Lower leg skin (tissue), 4 donors: ENCODE measurements at regions not wholly inside any gene's neighbourhood (a gene's known extent, or its start where the extent isn't known, plus 50 kb on each side); places are given as distances from the start of the nearest gene placed in this dataset.

Experiments
- DNase-seq, 2 donors: peaks; one replicate each; pipeline ENCODE4 v3.0.0-alpha.2; 2019; ENCODE audit warnings: low spot score in 2 of 2
- H3K4me3 ChIP-seq: fragments of 200-600 bp; sonication (generic); 2 replicates; pipeline ENCODE4 v1.5.1; 2017; ENCODE audit warnings: mild to moderate bottlenecking, low read depth; ENCODE audit not compliant: poor library complexity, severe bottlenecking
- POLR2A ChIP-seq, 2 donors: fragments of 450-650 bp; IDR thresholded peaks; one replicate each; pipeline ENCODE4 v1.6.1; 2016 to 2017; ENCODE audit warnings: antibody characterized with exemption in 2 of 2, mild to moderate bottlenecking in 1 of 2, moderate library complexity in 1 of 2
- WGBS, 2 donors: methylation state at CpG; one replicate each; pipeline ENCODE4 v1.1.5; 2018; 5-methylcytosine and 5-hydroxymethylcytosine counted together
- intact Hi-C: fragments of 100-400 bp; cut with DNase I; formaldehyde crosslinking; loops from one replicate; pipeline ENCODE4 v1.15.0; 2023; ENCODE audit warnings: low total_unique reads
- TF ChIP-seq, protein P1 (sequence below), 3 donors: fragments of 450-650 bp; IDR thresholded peaks; one replicate each; pipeline ENCODE4 v1.5.1; 2016; ENCODE audit warnings: antibody characterized with exemption in 3 of 3, mild to moderate bottlenecking in 3 of 3, moderate library complexity in 2 of 3

DNA sequence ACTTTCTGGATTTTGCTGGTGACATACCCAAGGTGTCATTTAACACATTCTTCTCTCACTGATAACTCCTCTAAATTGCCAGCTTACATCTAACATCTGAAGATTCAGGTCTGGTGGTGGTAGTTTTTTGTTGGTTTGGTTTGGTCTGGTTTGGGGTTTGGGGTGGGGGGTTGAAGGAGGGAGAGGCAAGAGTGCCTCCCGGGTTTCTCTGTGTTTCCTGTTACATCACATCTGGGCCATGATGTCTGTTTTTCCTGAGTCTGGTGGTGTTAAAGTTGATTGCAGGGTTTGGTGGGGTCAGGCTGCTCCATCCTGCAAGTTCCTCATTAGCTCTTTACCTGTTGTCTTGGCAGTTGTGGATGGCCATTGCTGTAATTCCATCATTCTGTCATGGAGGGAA, 155.8 kb upstream of the UBL3 start:
- H3K4me3 ChIP-seq = no peak overlapping the region
- no peak for DNase-seq
- 40 to 58% methylated on average over 1 of the region's 1 CpG for WGBS, 2 donors
- intact Hi-C loops = no loop called here
- no peak for TF ChIP-seq POLR2A (IDR thresholded peaks at IDR 0.05)
- TF ChIP-seq, protein P1, sequence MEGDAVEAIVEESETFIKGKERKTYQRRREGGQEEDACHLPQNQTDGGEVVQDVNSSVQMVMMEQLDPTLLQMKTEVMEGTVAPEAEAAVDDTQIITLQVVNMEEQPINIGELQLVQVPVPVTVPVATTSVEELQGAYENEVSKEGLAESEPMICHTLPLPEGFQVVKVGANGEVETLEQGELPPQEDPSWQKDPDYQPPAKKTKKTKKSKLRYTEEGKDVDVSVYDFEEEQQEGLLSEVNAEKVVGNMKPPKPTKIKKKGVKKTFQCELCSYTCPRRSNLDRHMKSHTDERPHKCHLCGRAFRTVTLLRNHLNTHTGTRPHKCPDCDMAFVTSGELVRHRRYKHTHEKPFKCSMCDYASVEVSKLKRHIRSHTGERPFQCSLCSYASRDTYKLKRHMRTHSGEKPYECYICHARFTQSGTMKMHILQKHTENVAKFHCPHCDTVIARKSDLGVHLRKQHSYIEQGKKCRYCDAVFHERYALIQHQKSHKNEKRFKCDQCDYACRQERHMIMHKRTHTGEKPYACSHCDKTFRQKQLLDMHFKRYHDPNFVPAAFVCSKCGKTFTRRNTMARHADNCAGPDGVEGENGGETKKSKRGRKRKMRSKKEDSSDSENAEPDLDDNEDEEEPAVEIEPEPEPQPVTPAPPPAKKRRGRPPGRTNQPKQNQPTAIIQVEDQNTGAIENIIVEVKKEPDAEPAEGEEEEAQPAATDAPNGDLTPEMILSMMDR (IDR thresholded peaks at IDR 0.05) = no peak

DNA sequence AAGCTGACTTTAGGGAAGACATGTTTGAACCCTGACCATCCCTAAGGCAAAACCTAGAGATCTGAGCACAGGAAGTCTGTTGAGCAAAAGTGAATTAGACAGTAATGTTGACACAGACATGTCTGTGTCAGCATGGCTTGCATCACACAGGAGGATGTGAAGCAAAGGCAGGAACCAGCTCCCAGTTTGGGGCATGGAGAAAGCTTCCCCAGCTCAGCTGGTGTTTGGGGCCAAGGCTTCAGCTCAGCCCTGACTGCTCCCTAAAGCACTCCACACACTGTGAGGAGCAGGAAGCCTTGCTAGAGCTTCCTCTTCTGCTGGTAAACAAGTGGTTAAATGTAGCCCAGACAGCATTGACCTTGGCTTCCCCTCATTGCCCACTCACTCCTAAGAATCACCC, 153.8 kb upstream of the UBL3 start:
- DNase-seq = no peak
- TF ChIP-seq, protein P1 (IDR thresholded peaks at IDR 0.05) = no peak
- no peak for TF ChIP-seq POLR2A (IDR thresholded peaks at IDR 0.05)
- intact Hi-C loops = no loop called here
- H3K4me3 ChIP-seq = no peak overlapping the region

DNA sequence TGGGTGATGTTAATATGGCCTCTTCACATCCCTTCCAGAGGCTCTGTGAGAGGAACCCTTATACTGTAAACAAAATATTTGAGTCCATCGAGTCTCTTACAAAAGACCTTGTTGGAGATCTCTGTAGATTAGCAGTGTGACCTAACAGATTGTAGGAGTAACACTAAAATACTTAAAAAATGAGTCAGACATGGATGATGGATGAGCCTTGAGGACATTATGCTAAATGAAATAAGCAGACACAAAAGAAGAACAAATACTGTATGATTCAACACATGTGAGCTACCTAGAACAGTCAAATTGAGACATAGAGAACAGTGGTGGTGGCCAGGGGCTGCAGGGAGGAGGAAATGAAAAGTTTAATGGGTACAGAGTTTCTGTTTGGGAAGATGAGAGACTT, 152.2 kb upstream of the UBL3 start:
- 43 to 63% methylated on average over 1 of the region's 1 CpG for WGBS, 2 donors
- no peak for TF ChIP-seq POLR2A (IDR thresholded peaks at IDR 0.05)
- TF ChIP-seq, protein P1 (IDR thresholded peaks at IDR 0.05) = no peak
- H3K4me3 ChIP-seq = no peak overlapping the region
- DNase-seq = no peak
- intact Hi-C loops = no loop called here

DNA sequence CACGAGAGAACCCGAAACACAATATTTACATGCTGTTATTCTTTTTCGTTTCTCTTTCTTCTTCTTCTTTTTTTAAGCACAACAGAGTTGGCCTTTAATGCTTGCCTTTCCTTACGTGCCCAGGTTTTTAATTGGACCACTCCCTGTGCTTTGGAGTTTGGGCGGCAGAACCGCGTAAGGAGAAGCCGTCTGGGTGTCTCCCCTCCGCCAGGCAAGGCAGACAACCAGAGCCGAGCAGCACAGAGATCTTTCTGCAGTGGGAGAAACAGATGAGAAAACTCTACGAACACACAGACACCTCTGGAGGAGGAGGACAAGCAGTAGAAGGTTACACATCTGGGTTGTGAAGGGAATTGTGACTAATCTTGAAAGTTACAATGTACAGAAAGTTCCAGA, 150.0 kb upstream of the UBL3 start:
- WGBS, 2 donors = 65 to 67% methylated on average over 11 of the region's 11 CpGs
- TF ChIP-seq, protein P1 (IDR thresholded peaks at IDR 0.05) = no peak
- TF ChIP-seq POLR2A (IDR thresholded peaks at IDR 0.05) = no peak
- DNase-seq = no peak
- intact Hi-C loops = no loop called here
- no peak overlapping the region for H3K4me3 ChIP-seq

DNA sequence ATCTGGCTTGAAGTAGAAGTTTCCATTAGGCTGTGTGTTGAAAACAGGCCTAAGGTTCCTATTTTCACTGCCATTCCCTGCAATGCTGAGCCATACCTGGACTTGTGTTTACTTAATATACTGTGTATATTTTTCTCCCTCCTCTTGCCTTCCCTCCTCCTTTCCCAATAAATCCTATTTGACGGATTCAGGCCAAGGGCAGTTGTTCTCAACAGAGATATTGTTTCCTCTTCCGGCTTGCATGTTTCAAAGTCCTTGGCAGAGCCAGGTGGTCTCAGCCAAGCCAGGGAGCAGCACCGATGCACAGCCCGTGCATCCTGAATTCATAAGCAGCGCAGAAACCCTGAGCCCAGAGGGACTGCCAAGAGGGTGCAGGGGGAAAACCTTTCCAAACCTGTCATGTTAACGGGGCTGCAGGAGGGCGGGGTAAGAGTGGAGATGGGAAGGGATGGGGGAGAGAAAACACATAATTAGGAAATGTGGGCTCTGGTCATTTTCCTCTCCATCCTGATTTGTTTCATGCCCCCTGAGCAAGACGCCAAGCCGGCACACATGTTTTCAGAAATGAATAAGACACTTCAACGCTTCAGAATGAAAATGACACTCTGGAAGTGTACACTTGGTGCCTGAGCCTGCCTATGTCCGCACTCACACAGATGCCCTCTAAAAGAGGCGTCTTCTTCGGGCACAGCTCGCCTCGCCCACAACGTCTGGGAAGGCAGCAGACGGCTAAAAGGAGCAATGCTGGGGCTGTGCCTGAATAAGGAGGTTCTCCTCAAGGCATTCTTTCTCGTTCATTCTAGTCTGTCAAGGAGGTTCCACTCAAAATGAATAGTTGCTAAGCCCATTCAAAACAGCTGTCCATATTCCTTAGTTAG, 149.3 kb upstream of the UBL3 start:
- no peak overlapping the region for H3K4me3 ChIP-seq
- 68 to 72% methylated on average over 18 of the region's 18 CpGs for WGBS, 2 donors
- no peak for DNase-seq
- TF ChIP-seq, protein P1 (IDR thresholded peaks at IDR 0.05) = no peak
- TF ChIP-seq POLR2A (IDR thresholded peaks at IDR 0.05) = no peak
- intact Hi-C loops = no loop called here

DNA sequence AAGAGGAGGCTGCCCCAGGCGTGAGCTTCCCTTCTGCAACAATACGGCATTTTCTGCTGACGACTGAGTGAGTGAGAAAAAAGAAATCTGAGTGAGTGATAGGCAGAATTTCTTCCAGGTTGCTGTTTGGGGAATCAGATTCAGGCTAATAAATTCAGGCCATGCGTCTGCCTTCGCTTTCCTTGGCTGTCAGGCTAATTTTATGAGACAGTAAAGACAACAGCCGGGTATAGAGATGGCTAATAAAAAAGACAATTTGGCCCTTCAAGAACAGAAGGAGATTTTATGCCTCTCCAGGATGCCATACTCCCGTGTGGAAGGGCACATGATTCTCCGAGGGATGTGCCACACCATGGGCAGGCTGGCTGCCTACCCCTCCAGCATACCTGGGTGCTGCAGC, 145.9 kb upstream of the UBL3 start:
- TF ChIP-seq, protein P1 (IDR thresholded peaks at IDR 0.05) = no peak
- TF ChIP-seq POLR2A (IDR thresholded peaks at IDR 0.05) = no peak
- 83 to 86% methylated on average over 8 of the region's 8 CpGs for WGBS, 2 donors
- no peak overlapping the region for H3K4me3 ChIP-seq
- no peak for DNase-seq
- intact Hi-C loops = no loop called here
